GM19452 (cell line): ENCODE measurements at regions not wholly inside any gene's neighbourhood (a gene's known extent, or its start where the extent isn't known, plus 50 kb on each side); places are given as distances from the start of the nearest gene placed in this dataset.
"Not testable (repeated sequence)": the region's sequence is repeated elsewhere in the genome, so short reads cannot be mapped to it uniquely, and the experiment has no call there.

ENCODE experiments used
- ATAC-seq: cut with Tn5 transposase; IDR thresholded peaks from one replicate; pipeline ENCODE4 v1.9.1; 2021; ENCODE audit not compliant: unreplicated experiment

GRCh38 chr5:148880197-148880596, 53.8 kb downstream of the ADRB2 start:
- no peak for ATAC-seq

- no peak for ATAC-seq
These were observed 54.3 kb downstream of the ADRB2 start for GRCh38 chr5:148880696-148881095.

- ATAC-seq, result no peak
These were observed 55.9 kb downstream of the ADRB2 start for GRCh38 chr5:148882332-148882731.

- ATAC-seq, result no peak
These were observed 58.1 kb downstream of the ADRB2 start for GRCh38 chr5:148884339-148885020.

GRCh38 chr5:148887123-148887881, 60.9 kb downstream of the ADRB2 start:
- peak; percentile 84 for ATAC-seq

- ATAC-seq, result not testable (repeated sequence)
These were observed 63.5 kb downstream of the ADRB2 start for GRCh38 chr5:148889936-148890335.

- ATAC-seq, result not testable (repeated sequence)
These were observed 69.0 kb downstream of the ADRB2 start for GRCh38 chr5:148895441-148895840.

- ATAC-seq, result no peak
These were observed 71.4 kb downstream of the ADRB2 start for GRCh38 chr5:148897842-148898241.

GRCh38 chr5:148898413-148899075, 72.1 kb downstream of the ADRB2 start:
- ATAC-seq, result no peak

GRCh38 chr5:148899993-148900392, 73.6 kb downstream of the ADRB2 start:
- ATAC-seq, result no peak

- ATAC-seq, result no peak
These were observed 76.1 kb downstream of the ADRB2 start for GRCh38 chr5:148902478-148902877.

GRCh38 chr5:148903587-148903986, 77.2 kb downstream of the ADRB2 start:
- ATAC-seq, result no peak

- ATAC-seq, result no peak
These were observed 78.0 kb downstream of the ADRB2 start for GRCh38 chr5:148904440-148904839.

- no peak for ATAC-seq
These were observed 79.1 kb downstream of the ADRB2 start for GRCh38 chr5:148905541-148905940.

- no peak for ATAC-seq
These were observed 80.6 kb downstream of the ADRB2 start for GRCh38 chr5:148906968-148907367.

- ATAC-seq, result no peak
These were observed 82.6 kb downstream of the ADRB2 start for GRCh38 chr5:148909040-148909439.

GRCh38 chr5:148909766-148910165, 83.4 kb downstream of the ADRB2 start:
- ATAC-seq, result no peak

GRCh38 chr5:148910216-148910615, 83.8 kb downstream of the ADRB2 start:
- ATAC-seq, result no peak

GRCh38 chr5:148910686-148911361, 84.4 kb downstream of the ADRB2 start:
- no peak for ATAC-seq

GRCh38 chr5:148911386-148911785, 85.0 kb downstream of the ADRB2 start:
- ATAC-seq, result no peak

GRCh38 chr5:148912146-148912545, 85.7 kb downstream of the ADRB2 start:
- no peak for ATAC-seq
